RWPE1 (cell line): ENCODE measurements at regions not wholly inside any gene's neighbourhood (a gene's known extent, or its start where the extent isn't known, plus 50 kb on each side); places are given as distances from the start of the nearest gene placed in this dataset.
A peak's percentile ranks its signal among the peaks of the same experiment; 100 is the strongest.

Source experiments
- CTCF ChIA-PET: fragments of 350-600 bp; sonication (Branson Sonifier 250); formaldehyde crosslinking; extraction: SDS; loops from one replicate; lab custom pipeline; 2021; lab: Yijun Ruan, JAX
- POLR2A ChIA-PET: fragments of 400-600 bp; formaldehyde crosslinking; extraction: SDS; loops from one replicate; lab custom pipeline; 2020; ENCODE audit warnings: antibody characterized with exemption; ENCODE audit not compliant: low non-redundant PET; lab: Yijun Ruan, JAX
- DNase-seq: peaks from one replicate; pipeline ENCODE4 v3.0.0; 2012; ENCODE audit warnings: low spot score
- H3K27ac ChIP-seq: fragments of 450-650 bp; 2 replicates; pipeline ENCODE4 v1.5.1; 2017
- TF ChIP-seq, protein P1 (sequence below): fragments of 450-650 bp; conservative IDR thresholded peaks from 2 replicates; pipeline ENCODE4 v1.5.1; 2017; ENCODE audit warnings: low read depth, mild to moderate bottlenecking

- TF ChIP-seq, protein P1, sequence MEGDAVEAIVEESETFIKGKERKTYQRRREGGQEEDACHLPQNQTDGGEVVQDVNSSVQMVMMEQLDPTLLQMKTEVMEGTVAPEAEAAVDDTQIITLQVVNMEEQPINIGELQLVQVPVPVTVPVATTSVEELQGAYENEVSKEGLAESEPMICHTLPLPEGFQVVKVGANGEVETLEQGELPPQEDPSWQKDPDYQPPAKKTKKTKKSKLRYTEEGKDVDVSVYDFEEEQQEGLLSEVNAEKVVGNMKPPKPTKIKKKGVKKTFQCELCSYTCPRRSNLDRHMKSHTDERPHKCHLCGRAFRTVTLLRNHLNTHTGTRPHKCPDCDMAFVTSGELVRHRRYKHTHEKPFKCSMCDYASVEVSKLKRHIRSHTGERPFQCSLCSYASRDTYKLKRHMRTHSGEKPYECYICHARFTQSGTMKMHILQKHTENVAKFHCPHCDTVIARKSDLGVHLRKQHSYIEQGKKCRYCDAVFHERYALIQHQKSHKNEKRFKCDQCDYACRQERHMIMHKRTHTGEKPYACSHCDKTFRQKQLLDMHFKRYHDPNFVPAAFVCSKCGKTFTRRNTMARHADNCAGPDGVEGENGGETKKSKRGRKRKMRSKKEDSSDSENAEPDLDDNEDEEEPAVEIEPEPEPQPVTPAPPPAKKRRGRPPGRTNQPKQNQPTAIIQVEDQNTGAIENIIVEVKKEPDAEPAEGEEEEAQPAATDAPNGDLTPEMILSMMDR, result no peak
- ChIA-PET POLR2A (no interaction called here), CTCF (interaction anchor here (0.7 kb wide), 1 partner anchor 116 kb away, joined by 3 read pairs; no protein-coding TSS in a partner anchor)
- H3K27ac ChIP-seq, result no peak overlapping the region
- no peak for DNase-seq
Measured at GRCh38 chr2:41920181-41920580, 127.6 kb upstream of the PKDCC start.

DNA sequence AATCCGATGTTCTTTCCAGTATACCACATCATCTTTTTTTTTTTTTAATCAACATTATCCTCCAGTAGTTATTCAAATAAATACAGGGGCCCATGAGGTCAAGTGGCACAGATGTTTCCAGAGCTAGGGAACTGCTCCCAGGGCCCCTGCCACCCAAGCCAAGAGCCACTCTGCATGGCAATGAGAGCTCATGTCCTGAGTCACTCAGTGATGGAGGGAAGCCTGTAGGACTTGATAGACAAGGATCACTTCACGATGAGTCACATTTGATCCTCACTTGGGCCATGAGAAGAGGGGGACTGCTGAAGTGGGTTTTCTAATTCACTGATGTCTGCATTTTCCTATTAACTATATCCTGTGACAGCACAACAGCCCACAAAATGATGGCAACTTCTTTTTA lies 127.0 kb upstream of the PKDCC start:
- CTCF ChIA-PET, result interaction anchor here (0.7 kb wide), 1 partner anchor 115 kb away, joined by 3 read pairs; no protein-coding TSS in a partner anchor
- no peak overlapping the region for H3K27ac ChIP-seq
- POLR2A ChIA-PET, result no interaction called here
- TF ChIP-seq, protein P1, result no peak
- DNase-seq, result peak; percentile 41

GRCh38 chr2:41922177-41922576 lies 125.6 kb upstream of the PKDCC start:
- no peak overlapping the region for H3K27ac ChIP-seq
- POLR2A ChIA-PET, result no interaction called here
- TF ChIP-seq, protein P1, result no peak
- CTCF ChIA-PET, result no interaction called here
- DNase-seq, result peak; percentile 30

DNA sequence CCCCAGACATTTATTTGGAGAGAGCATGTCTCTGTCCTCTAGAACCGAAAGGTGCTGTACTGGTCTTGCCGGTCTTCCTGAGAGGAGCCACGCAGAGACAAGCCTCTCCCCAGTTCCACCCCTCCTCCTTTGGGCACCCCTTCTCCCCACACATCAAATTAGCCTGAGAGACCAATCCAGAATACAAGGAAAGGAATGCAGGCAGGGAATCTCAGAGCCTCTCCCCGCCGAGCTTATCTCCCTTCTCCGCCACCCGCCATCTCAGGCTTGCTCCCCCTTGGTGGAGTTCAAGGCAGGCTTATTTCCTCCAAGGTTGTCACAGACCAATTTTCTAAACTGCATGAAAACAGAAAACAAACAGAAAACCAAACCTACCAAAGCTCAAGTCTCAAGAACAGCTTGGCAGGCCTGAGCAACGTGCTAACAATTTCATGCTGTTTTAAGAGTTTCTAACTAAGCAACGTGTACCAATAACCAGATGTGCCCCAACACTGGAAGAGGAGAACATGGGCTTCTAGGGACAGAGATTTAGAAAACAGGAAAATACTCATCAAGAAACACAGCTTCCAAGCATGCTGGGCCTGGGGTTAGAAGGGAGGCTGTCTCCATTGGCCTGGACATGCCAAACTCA lies 124.5 kb upstream of the PKDCC start:
- ChIA-PET CTCF (no interaction called here), POLR2A (no interaction called here)
- no peak for DNase-seq
- H3K27ac ChIP-seq, result no peak overlapping the region
- TF ChIP-seq, protein P1, result no peak

DNA sequence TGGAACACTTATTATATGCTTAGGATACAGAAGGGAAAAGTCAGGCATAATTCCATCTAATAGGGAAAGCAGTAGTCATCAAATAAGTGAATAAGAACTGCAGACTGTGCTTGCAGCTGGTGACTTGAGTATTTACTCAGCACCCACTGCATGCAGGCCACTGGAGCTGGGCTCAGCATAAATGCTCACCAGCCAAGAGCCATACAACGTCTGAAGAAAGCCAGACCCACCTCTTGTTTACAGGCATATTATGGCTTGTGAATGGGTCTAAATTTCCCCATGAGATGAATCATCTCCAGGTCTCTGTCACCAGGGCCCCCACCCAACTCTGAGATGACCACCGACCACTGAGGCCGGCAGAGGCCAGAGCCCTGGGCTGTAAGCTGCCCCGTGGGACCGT lies 123.8 kb upstream of the PKDCC start:
- H3K27ac ChIP-seq, result no peak overlapping the region
- POLR2A ChIA-PET, result no interaction called here
- DNase-seq, result no peak
- CTCF ChIA-PET, result no interaction called here
- TF ChIP-seq, protein P1, result no peak

GRCh38 chr2:41924709-41925408 lies 123.0 kb upstream of the PKDCC start:
- CTCF ChIA-PET, result interaction anchor here (1.1 kb wide), 1 partner anchor 10 kb away, joined by 3 read pairs; no protein-coding TSS in a partner anchor
- TF ChIP-seq, protein P1, result no peak
- DNase-seq, result no peak
- POLR2A ChIA-PET, result no interaction called here
- H3K27ac ChIP-seq, result no peak overlapping the region
